Prostate gland (tissue), 2 donors: ENCODE measurements at regions not wholly inside any gene's neighbourhood (a gene's known extent, or its start where the extent isn't known, plus 50 kb on each side); places are given as distances from the start of the nearest gene placed in this dataset.

Experiments
- CTCF ChIP-seq, 4 experiments: fragments of 200-600 bp in 2 of 4; fragments of 450-650 bp in 2 of 4; sonication (generic) in 2 of 4; IDR thresholded peaks; 1 replicate in 3 of 4; 2 replicates in 1 of 4; pipeline ENCODE4 v1.5.1; 2016 to 2019; ENCODE audit warnings: antibody characterized with exemption in 4 of 4, mild to moderate bottlenecking in 2 of 4, moderate library complexity in 2 of 4
- POLR2A ChIP-seq: fragments of 450-650 bp; IDR thresholded peaks from one replicate; pipeline ENCODE4 v1.6.1; 2016; ENCODE audit warnings: antibody characterized with exemption, mild to moderate bottlenecking

GRCh38 chr10:29949411-29950011 lies 109.9 kb downstream of the JCAD start:
- TF ChIP-seq CTCF (IDR thresholded peaks at IDR 0.05) (no peak), POLR2A (no peak)
